ENCODE measurements at regions not wholly inside any gene's neighbourhood (a gene's known extent, or its start where the extent isn't known, plus 50 kb on each side); places are given as distances from the start of the nearest gene placed in this dataset.

GRCh38 chr9:92165484-92165883 is 50.3 kb upstream of the SPTLC1 start:
- H3K9me3 ChIP-seq (ENCODE audit: control insufficient read depth, insufficient read depth, low read length), result no peaks in the 10 kb centered on the region; the same call in 1 of the 2 replicates
- no peak for DNase-seq (ENCODE audit: low read depth, low spot score)
- POLR2A ChIA-PET, result no interaction called here
- no peak overlapping the region for H3K4me3 ChIP-seq (ENCODE audit: low read depth, low read length)
- TF ChIP-seq CTCF (IDR thresholded peaks at IDR 0.05; ENCODE audit: low read depth, low read length), result no peak
- H3K27me3 ChIP-seq (ENCODE audit: control insufficient read depth, insufficient read depth, low read length), result no peaks in the 10 kb centered on the region
- CTCF ChIA-PET, result no interaction called here
- H3K27ac ChIP-seq (ENCODE audit: low read depth, low read length), result no peak overlapping the region

Data from AG04450 (cell line).